Stomach (tissue), 4 donors: ENCODE measurements at regions not wholly inside any gene's neighbourhood (a gene's known extent, or its start where the extent isn't known, plus 50 kb on each side); places are given as distances from the start of the nearest gene placed in this dataset.

Experiments used
- POLR2AphosphoS5 ChIP-seq, 3 donors: sonication (generic); formaldehyde crosslinking; IDR thresholded peaks; one replicate each; pipeline ENCODE4 v1.6.1; 2016; ENCODE audit warnings: antibody characterized with exemption in 3 of 3
- TF ChIP-seq, protein P1 (sequence below), 7 experiments: fragments of 450-650 bp in 4 of 7; fragments of 200-600 bp in 3 of 7; sonication (generic) in 3 of 7; IDR thresholded peaks; one replicate each; pipeline ENCODE4 v1.5.1; 2016 to 2019; ENCODE audit warnings: antibody characterized with exemption in 7 of 7, control low read depth in 2 of 7, mild to moderate bottlenecking in 1 of 7

- TF ChIP-seq, protein P1, sequence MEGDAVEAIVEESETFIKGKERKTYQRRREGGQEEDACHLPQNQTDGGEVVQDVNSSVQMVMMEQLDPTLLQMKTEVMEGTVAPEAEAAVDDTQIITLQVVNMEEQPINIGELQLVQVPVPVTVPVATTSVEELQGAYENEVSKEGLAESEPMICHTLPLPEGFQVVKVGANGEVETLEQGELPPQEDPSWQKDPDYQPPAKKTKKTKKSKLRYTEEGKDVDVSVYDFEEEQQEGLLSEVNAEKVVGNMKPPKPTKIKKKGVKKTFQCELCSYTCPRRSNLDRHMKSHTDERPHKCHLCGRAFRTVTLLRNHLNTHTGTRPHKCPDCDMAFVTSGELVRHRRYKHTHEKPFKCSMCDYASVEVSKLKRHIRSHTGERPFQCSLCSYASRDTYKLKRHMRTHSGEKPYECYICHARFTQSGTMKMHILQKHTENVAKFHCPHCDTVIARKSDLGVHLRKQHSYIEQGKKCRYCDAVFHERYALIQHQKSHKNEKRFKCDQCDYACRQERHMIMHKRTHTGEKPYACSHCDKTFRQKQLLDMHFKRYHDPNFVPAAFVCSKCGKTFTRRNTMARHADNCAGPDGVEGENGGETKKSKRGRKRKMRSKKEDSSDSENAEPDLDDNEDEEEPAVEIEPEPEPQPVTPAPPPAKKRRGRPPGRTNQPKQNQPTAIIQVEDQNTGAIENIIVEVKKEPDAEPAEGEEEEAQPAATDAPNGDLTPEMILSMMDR (IDR thresholded peaks at IDR 0.05) = no peak
- TF ChIP-seq POLR2AphosphoS5 (IDR thresholded peaks at IDR 0.05) = no peak
Measured at GRCh38 chr1:232352366-232352765, 277.6 kb downstream of the SIPA1L2 start.
